ENCODE measurements at regions not wholly inside any gene's neighbourhood (a gene's known extent, or its start where the extent isn't known, plus 50 kb on each side); places are given as distances from the start of the nearest gene placed in this dataset.

- Histone ChIP-seq H3K27ac (no peak overlapping the region), H3K4me1 (no peaks in the 10 kb centered on the region), H3K9me3 (no peaks in the 10 kb centered on the region), H3K4me3 (no peak overlapping the region), H3K27me3 (peaks cover 0 to 6% (median 0%) of the 10 kb centered on the region in 7 donors), H3K36me3 (no peaks in the 10 kb centered on the region)
- no peak for ATAC-seq
- WGBS, 2 donors: 82 to 84% methylated on average over 3 of the region's 3 CpGs
- no peak for DNase-seq
- intact Hi-C loops (cut with DNase I): no loop called here
- TF ChIP-seq, protein P1, sequence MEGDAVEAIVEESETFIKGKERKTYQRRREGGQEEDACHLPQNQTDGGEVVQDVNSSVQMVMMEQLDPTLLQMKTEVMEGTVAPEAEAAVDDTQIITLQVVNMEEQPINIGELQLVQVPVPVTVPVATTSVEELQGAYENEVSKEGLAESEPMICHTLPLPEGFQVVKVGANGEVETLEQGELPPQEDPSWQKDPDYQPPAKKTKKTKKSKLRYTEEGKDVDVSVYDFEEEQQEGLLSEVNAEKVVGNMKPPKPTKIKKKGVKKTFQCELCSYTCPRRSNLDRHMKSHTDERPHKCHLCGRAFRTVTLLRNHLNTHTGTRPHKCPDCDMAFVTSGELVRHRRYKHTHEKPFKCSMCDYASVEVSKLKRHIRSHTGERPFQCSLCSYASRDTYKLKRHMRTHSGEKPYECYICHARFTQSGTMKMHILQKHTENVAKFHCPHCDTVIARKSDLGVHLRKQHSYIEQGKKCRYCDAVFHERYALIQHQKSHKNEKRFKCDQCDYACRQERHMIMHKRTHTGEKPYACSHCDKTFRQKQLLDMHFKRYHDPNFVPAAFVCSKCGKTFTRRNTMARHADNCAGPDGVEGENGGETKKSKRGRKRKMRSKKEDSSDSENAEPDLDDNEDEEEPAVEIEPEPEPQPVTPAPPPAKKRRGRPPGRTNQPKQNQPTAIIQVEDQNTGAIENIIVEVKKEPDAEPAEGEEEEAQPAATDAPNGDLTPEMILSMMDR (IDR thresholded peaks at IDR 0.05): no peak
Observed at GRCh38 chr10:130435961-130436360, 299.8 kb downstream of the GLRX3 start.

DNA sequence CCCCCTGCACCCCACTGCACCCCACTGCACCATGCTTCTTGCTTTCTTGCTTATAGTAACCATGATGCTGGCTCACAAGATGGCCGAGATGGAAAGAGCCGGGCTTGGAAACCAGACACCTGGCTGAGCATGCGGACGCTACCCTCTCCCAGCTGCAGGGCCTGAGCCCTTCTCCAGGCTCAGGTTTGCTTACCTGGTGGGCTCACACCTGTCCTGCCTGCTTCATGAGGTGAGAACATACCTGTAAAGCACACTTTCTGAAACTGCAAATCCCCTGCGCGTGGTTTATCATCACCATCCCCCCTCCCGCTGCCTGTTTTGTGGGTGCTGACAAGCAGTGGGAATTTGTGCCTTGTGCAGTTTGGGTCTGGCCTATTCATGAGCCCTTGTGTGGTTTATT lies 302.7 kb downstream of the GLRX3 start:
- Histone ChIP-seq H3K4me1 (no peaks in the 10 kb centered on the region), H3K27ac (no peak overlapping the region), H3K4me3 (no peak overlapping the region), H3K27me3 (peaks cover 0 to 12% (median 0%) of the 10 kb centered on the region in 7 donors), H3K36me3 (no peaks in the 10 kb centered on the region), H3K9me3 (no peaks in the 10 kb centered on the region)
- intact Hi-C loops (cut with DNase I): no loop called here
- 91% methylated on average over 7 of the region's 7 CpGs for WGBS, 2 donors
- TF ChIP-seq, protein P1 (IDR thresholded peaks at IDR 0.05): no peak
- DNase-seq (no peak), ATAC-seq (no peak)

DNA sequence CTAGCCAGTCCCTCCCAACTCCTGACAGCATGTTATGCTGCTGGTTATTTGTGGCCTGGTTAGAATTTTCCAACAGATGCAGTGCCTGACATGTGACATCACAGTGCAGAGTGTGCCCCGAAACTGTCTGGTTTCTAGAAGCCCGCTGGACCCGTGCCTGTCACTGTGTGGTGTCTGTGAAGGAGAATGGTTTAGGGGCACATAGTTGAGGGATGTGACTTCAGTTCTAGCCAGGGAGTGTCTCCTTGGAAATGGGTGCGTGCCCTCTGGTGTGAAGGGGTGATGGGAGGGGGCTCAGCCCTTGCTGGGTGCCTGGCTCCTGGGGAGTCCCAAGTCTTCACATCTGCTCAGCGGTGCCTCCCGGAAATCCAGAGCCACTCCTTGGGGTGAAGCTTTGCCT lies 303.6 kb downstream of the GLRX3 start:
- DNase-seq: no peak
- intact Hi-C loops (cut with DNase I): no loop called here
- TF ChIP-seq, protein P1 (IDR thresholded peaks at IDR 0.05): no peak
- Histone ChIP-seq H3K4me1 (no peaks in the 10 kb centered on the region), H3K36me3 (no peaks in the 10 kb centered on the region), H3K9me3 (no peaks in the 10 kb centered on the region), H3K4me3 (no peak overlapping the region), H3K27me3 (peaks cover 0 to 12% (median 0%) of the 10 kb centered on the region in 7 donors), H3K27ac (no peak overlapping the region)
- WGBS, 2 donors: 81 to 88% methylated on average over 6 of the region's 6 CpGs
- no peak for ATAC-seq

- no peak for ATAC-seq
Observed at GRCh38 chr10:130440494-130440893, 304.3 kb downstream of the GLRX3 start.

More at GRCh38 chr10:130440494-130440893, 304.3 kb downstream of the GLRX3 start:
- no peaks in the 10 kb centered on the region for H3K36me3 ChIP-seq
- intact Hi-C loops (cut with DNase I): no loop called here
- no peak overlapping the region for H3K4me3 ChIP-seq
- WGBS, 2 donors: 89 to 90% methylated on average over 5 of the region's 5 CpGs
- TF ChIP-seq, protein P1 (IDR thresholded peaks at IDR 0.05): no peak
- no peak overlapping the region for H3K27ac ChIP-seq
- H3K4me1 ChIP-seq: no peaks in the 10 kb centered on the region
- H3K27me3 ChIP-seq: peaks cover 0 to 12% (median under 1%) of the 10 kb centered on the region in 7 donors
- DNase-seq: no peak
- no peaks in the 10 kb centered on the region for H3K9me3 ChIP-seq
